ENCODE measurements at regions not wholly inside any gene's neighbourhood (a gene's known extent, or its start where the extent isn't known, plus 50 kb on each side); places are given as distances from the start of the nearest gene placed in this dataset.

- no peak overlapping the region for H3K9ac ChIP-seq (ENCODE audit: low read length)
- no peaks in the 10 kb centered on the region for H3K79me2 ChIP-seq (ENCODE audit: insufficient read depth, low read length)
- no TSS peak for BruUV-seq (replicated peaks)
- DNase-seq (ENCODE audit: low read depth, low spot score) (peak; percentile 18), ATAC-seq (peak; percentile 86)
- no peaks in the 10 kb centered on the region for H3K27me3 ChIP-seq (ENCODE audit: insufficient read depth, low read length)
- no peaks in the 10 kb centered on the region for H3K36me3 ChIP-seq (ENCODE audit: control insufficient read depth in 1 of 2, insufficient read depth in 2 of 2, low read length in 2 of 2)
- no peaks in the 10 kb centered on the region for H4K20me1 ChIP-seq (ENCODE audit: insufficient read depth)
- peak overlapping the region; percentile 83 for H3K4me2 ChIP-seq (ENCODE audit: low read length)
- POLR2A ChIA-PET, result no interaction called here
- CTCF ChIA-PET, result interaction anchor here (0.6 kb wide), 1 partner anchor 15 kb away, joined by 3 read pairs; no protein-coding TSS in a partner anchor
- intact Hi-C loops (cut with micrococcal nuclease), result loop anchor here (1.0 to 10.0 kb wide), 2 partner anchors 219 to 324 kb away; partner anchors contain the start of genes ACAD8 and THYN1
- no peak overlapping the region for H3K27ac ChIP-seq (ENCODE audit: low read depth, low read length)
- H3K9me3 ChIP-seq (ENCODE audit: control insufficient read depth in 1 of 2, insufficient read depth in 1 of 2, low read depth in 1 of 2, low read length in 2 of 2), result no peaks in the 10 kb centered on the region
- H3K4me3 ChIP-seq (replicated peaks in 1 of 2; ENCODE audit: low read depth in 1 of 2, low read length in 2 of 2), result 0 out of 4 replicates have a peak overlapping the region, but pooled peaks of 1 of the 2 experiments have one; percentile 44
- TF ChIP-seq, protein P1, sequence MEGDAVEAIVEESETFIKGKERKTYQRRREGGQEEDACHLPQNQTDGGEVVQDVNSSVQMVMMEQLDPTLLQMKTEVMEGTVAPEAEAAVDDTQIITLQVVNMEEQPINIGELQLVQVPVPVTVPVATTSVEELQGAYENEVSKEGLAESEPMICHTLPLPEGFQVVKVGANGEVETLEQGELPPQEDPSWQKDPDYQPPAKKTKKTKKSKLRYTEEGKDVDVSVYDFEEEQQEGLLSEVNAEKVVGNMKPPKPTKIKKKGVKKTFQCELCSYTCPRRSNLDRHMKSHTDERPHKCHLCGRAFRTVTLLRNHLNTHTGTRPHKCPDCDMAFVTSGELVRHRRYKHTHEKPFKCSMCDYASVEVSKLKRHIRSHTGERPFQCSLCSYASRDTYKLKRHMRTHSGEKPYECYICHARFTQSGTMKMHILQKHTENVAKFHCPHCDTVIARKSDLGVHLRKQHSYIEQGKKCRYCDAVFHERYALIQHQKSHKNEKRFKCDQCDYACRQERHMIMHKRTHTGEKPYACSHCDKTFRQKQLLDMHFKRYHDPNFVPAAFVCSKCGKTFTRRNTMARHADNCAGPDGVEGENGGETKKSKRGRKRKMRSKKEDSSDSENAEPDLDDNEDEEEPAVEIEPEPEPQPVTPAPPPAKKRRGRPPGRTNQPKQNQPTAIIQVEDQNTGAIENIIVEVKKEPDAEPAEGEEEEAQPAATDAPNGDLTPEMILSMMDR (IDR thresholded peaks at IDR 0.05 in 2 of 3, conservative IDR thresholded peaks at IDR 0.05 in 1 of 3; ENCODE audit: borderline replicate concordance in 1 of 3, insufficient read depth in 1 of 3, low read depth in 2 of 3, low read length in 2 of 3), result peak; percentile 26 to 58 (median 36); a peak in 3 of 6 replicates
- TF ChIP-seq SIN3A (IDR thresholded peaks at IDR 0.05; ENCODE audit: low read depth) (no peak), EZH2 (IDR thresholded peaks at IDR 0.05) (no peak), YY1 (IDR thresholded peaks at IDR 0.05; ENCODE audit: extremely low read depth, insufficient replicate concordance, low read depth, low read length) (no peak), ZFX (IDR thresholded peaks at IDR 0.05) (no peak), CEBPB (IDR thresholded peaks at IDR 0.05; ENCODE audit: low read depth) (no peak), EZH2phosphoT487 (IDR thresholded peaks at IDR 0.05; ENCODE audit: borderline replicate concordance) (no peak), FOSL1 (IDR thresholded peaks at IDR 0.05; ENCODE audit: low read depth) (no peak), RAD21 (IDR thresholded peaks at IDR 0.05; ENCODE audit: low read depth) (peak; percentile 66), CBX3 (IDR thresholded peaks at IDR 0.05; ENCODE audit: low read depth) (no peak), JUND (IDR thresholded peaks at IDR 0.05) (no peak), EGR1 (IDR thresholded peaks at IDR 0.05; ENCODE audit: low read depth) (no peak)
- TF ChIP-seq, protein P2, sequence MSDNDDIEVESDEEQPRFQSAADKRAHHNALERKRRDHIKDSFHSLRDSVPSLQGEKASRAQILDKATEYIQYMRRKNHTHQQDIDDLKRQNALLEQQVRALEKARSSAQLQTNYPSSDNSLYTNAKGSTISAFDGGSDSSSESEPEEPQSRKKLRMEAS (IDR thresholded peaks at IDR 0.05), result no peak; the same call in 1 of the 2 replicates
- RAD21 ChIA-PET (ENCODE audit: low non-redundant PET in 1 of 2, low total read pairs in 2 of 2, uncharacterized antibody in 2 of 2, unreplicated experiment in 2 of 2), result no interaction called here
- no peak overlapping the region for H2AFZ ChIP-seq (ENCODE audit: low read depth, low read length, poor library complexity, severe bottlenecking)
- no peaks in the 10 kb centered on the region for H3K9me2 ChIP-seq (ENCODE audit: insufficient read depth)
- H3K4me1 ChIP-seq (ENCODE audit: control insufficient read depth in 1 of 2, insufficient read depth in 2 of 2, low read length in 2 of 2), result peaks cover 9 to 13% of the 10 kb centered on the region in 2 experiments
Measured at GRCh38 chr11:134578807-134579723, 167.0 kb upstream of the B3GAT1 start.

All from HCT116 (cell line).